ENCODE measurements at regions not wholly inside any gene's neighbourhood (a gene's known extent, or its start where the extent isn't known, plus 50 kb on each side); places are given as distances from the start of the nearest gene placed in this dataset.
"Not testable (repeated sequence)": the region's sequence is repeated elsewhere in the genome, so short reads cannot be mapped to it uniquely, and the experiment has no call there.

DNA sequence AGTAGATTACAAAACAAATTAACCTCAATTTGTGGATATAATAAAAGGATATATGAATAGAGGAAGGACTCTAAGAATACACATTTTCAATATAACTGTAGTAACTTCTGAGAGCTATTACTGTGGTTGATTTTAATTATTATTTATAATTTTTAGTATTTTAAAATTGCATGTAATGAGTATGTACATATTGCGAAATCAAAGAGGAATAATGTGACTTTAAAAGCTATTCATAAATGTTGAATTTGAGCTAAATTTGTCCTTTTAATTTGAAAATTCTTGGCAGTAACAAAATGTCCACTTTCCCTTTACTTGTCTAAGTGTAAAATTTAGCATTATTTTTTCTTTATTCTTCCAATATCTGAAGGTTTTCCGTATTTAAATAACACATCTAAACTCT is 750.6 kb upstream of the PCDH15 start:
- Histone ChIP-seq H3K4me3 (no peak overlapping the region), H3K9ac (ENCODE audit: low read depth in 2 of 2, low read length in 2 of 2) (no peak overlapping the region), H3K9me3 (no peaks in the 10 kb centered on the region), H3K4me1 (no peaks in the 10 kb centered on the region), H3K27ac (no peak overlapping the region), H3K27me3 (no peaks in the 10 kb centered on the region), H3K36me3 (no peaks in the 10 kb centered on the region)
- DNase-seq = no peak
- TF ChIP-seq, protein P1, sequence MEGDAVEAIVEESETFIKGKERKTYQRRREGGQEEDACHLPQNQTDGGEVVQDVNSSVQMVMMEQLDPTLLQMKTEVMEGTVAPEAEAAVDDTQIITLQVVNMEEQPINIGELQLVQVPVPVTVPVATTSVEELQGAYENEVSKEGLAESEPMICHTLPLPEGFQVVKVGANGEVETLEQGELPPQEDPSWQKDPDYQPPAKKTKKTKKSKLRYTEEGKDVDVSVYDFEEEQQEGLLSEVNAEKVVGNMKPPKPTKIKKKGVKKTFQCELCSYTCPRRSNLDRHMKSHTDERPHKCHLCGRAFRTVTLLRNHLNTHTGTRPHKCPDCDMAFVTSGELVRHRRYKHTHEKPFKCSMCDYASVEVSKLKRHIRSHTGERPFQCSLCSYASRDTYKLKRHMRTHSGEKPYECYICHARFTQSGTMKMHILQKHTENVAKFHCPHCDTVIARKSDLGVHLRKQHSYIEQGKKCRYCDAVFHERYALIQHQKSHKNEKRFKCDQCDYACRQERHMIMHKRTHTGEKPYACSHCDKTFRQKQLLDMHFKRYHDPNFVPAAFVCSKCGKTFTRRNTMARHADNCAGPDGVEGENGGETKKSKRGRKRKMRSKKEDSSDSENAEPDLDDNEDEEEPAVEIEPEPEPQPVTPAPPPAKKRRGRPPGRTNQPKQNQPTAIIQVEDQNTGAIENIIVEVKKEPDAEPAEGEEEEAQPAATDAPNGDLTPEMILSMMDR (IDR thresholded peaks at IDR 0.05) = no peak
- intact Hi-C loops (cut with DNase I) = no loop called here

DNA sequence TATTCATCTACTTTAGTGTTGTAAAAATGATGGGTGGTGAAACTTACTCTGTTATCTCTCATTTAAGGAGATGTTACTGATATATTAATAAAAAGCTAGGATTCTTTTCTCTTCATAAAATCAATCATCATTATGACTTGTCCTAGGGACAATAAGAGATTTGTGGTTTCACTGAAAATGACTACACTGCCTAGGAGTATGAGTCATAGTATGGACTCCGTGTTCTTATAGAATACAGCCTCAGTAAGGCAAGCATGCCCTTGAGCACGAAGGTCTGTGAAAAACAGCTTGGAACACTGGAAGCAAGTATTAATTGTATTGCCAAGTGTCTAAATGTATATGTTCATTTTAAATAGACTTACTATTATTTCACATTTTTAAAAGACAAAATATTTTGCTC is 749.2 kb upstream of the PCDH15 start:
- Histone ChIP-seq H3K27ac (no peak overlapping the region), H3K36me3 (no peaks in the 10 kb centered on the region), H3K27me3 (no peaks in the 10 kb centered on the region), H3K4me1 (no peaks in the 10 kb centered on the region), H3K9ac (ENCODE audit: low read depth in 2 of 2, low read length in 2 of 2) (no peak overlapping the region), H3K9me3 (no peaks in the 10 kb centered on the region), H3K4me3 (no peak overlapping the region)
- intact Hi-C loops (cut with DNase I) = no loop called here
- TF ChIP-seq, protein P1 (IDR thresholded peaks at IDR 0.05) = no peak
- no peak for DNase-seq

DNA sequence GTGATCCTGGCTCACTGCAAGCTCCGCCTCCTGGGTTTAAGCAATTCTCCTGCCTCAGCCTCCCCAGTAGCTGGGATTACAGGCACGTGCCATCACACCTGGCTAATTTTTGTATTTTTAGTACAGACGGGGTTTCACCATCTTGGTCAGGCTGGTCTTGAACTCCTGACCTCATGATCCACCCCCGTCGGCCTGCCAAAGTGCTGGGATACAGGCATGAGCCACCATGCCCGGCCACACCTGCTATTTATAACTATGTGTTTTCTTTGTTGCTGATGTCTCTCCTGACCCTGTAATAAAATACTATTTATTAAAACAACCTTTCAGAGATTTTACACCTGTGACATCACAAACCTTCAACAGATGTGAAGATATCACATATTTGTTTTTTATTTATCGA is 736.5 kb upstream of the PCDH15 start:
- H3K9ac ChIP-seq (ENCODE audit: low read depth in 2 of 2, low read length in 2 of 2); H3K27me3 ChIP-seq; intact Hi-C loops (cut with DNase I); H3K4me1 ChIP-seq; H3K27ac ChIP-seq; H3K9me3 ChIP-seq; H3K4me3 ChIP-seq; DNase-seq; H3K36me3 ChIP-seq: not testable (repeated sequence)

DNA sequence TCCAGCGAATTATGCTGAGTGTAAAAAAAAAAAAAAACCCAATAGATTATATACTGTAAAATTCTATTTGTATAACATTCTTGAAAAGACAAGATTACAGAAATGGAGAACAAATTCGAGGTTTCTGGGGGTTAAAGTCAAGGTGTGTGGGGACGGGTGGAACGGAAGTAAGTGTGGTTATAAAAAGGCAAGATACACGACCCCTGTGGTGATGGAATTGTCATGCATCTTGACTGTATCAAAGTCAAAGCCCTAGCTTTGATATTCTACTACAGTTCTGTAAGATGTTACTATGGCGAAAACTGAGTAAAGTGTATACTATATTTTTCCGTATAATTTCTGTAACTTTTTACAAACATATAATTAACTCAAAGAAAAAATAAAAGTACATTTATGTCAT is 718.2 kb upstream of the PCDH15 start:
- DNase-seq = no peak
- Histone ChIP-seq H3K4me3 (no peak overlapping the region), H3K27me3 (no peaks in the 10 kb centered on the region), H3K27ac (no peak overlapping the region), H3K4me1 (no peaks in the 10 kb centered on the region), H3K36me3 (no peaks in the 10 kb centered on the region), H3K9me3 (no peaks in the 10 kb centered on the region), H3K9ac (ENCODE audit: low read depth in 2 of 2, low read length in 2 of 2) (no peak overlapping the region)
- intact Hi-C loops (cut with DNase I) = no loop called here
- TF ChIP-seq, protein P1 (IDR thresholded peaks at IDR 0.05) = no peak

DNA sequence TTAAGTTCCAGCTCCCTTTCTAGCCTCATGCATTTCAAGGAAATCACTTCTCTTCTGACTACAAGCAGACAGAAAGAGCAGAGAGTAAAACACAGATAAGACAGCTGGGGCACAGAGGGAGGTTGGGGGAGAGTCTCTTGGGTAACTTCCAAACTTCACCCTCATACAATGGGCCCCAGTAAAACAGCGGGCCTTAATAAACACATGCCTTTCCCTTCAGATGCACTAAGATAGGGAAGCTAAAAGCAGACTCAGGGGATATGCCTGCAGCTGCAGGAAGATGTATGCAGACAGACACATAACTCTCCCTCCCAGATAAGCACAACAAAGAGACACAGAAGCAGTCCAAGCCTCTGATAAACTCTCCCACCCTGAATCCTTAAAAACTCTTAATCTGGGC is 717.4 kb upstream of the PCDH15 start:
- H3K4me1 ChIP-seq; DNase-seq; H3K36me3 ChIP-seq; H3K4me3 ChIP-seq; H3K27ac ChIP-seq; H3K9me3 ChIP-seq; H3K27me3 ChIP-seq; H3K9ac ChIP-seq (ENCODE audit: low read depth in 2 of 2, low read length in 2 of 2); intact Hi-C loops (cut with DNase I): not testable (repeated sequence)

DNA sequence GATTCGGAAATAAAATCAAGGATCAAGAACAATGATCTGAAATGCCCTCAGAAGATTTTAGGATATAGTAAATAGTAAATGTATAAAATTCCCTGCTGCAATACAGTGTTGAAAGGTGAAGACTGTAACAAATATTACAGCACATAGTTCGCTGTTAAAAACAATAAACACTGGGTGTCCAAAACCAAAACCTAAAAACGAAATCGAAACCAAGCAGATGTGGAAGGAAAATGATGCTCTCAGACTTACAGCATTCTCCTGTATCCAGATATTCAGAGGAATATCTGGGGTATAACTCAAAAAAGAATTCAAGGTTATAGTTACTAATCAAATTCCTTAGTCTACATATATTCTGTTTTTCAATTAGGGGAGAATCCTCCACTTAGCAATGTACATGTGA is 708.1 kb upstream of the PCDH15 start:
- TF ChIP-seq, protein P1 (IDR thresholded peaks at IDR 0.05) = no peak
- intact Hi-C loops (cut with DNase I) = no loop called here
- Histone ChIP-seq H3K9ac (ENCODE audit: low read depth in 2 of 2, low read length in 2 of 2) (no peak overlapping the region), H3K4me1 (no peaks in the 10 kb centered on the region), H3K27me3 (no peaks in the 10 kb centered on the region), H3K4me3 (no peak overlapping the region), H3K27ac (no peak overlapping the region), H3K9me3 (no peaks in the 10 kb centered on the region), H3K36me3 (no peaks in the 10 kb centered on the region)
- no peak for DNase-seq
